GM06990 (cell line): ENCODE measurements at regions not wholly inside any gene's neighbourhood (a gene's known extent, or its start where the extent isn't known, plus 50 kb on each side); places are given as distances from the start of the nearest gene placed in this dataset.

ENCODE experiments used
- DNase-seq: peaks from one replicate; pipeline ENCODE4 v3.0.0-alpha.2; 2011; ENCODE audit not compliant: insufficient read length; ENCODE audit errors: extremely low read depth
- H3K27me3 ChIP-seq: replicated peaks from 2 replicates; pipeline ENCODE4 v1.6.0; 2011; ENCODE audit warnings: low read length; ENCODE audit not compliant: control insufficient read depth, insufficient read depth
- H3K36me3 ChIP-seq: 2 replicates; pipeline ENCODE4 v1.5.1; 2011; ENCODE audit warnings: low read length; ENCODE audit not compliant: control insufficient read depth, insufficient read depth
- H3K4me3 ChIP-seq: replicated peaks from 2 replicates; pipeline ENCODE4 v1.5.1; 2011; ENCODE audit warnings: low read depth, mild to moderate bottlenecking, control low read depth, low read length
- CTCF ChIP-seq: IDR thresholded peaks from 2 replicates; pipeline ENCODE4 v1.5.1; 2011; ENCODE audit warnings: low read length, control low read depth, mild to moderate bottlenecking, inconsistent platforms; ENCODE audit not compliant: insufficient read depth, poor library complexity, severe bottlenecking

- Histone ChIP-seq H3K4me3 (no peak overlapping the region), H3K27me3 (no peaks in the 10 kb centered on the region), H3K36me3 (no peaks in the 10 kb centered on the region)
- TF ChIP-seq CTCF = no peak
- no peak for DNase-seq
Observed at GRCh38 chr14:105854600-105855245, 328.3 kb downstream of the TMEM121 start.

- no peak for TF ChIP-seq CTCF
- Histone ChIP-seq H3K36me3 (peaks cover 3% of the 10 kb centered on the region), H3K4me3 (no peak overlapping the region), H3K27me3 (no peaks in the 10 kb centered on the region)
- DNase-seq = no peak
Observed at GRCh38 chr14:105855246-105855892, 329.0 kb downstream of the TMEM121 start.

GRCh38 chr14:105855893-105856675 is 329.7 kb downstream of the TMEM121 start:
- no peak for DNase-seq
- no peaks in the 10 kb centered on the region for H3K27me3 ChIP-seq

DNA sequence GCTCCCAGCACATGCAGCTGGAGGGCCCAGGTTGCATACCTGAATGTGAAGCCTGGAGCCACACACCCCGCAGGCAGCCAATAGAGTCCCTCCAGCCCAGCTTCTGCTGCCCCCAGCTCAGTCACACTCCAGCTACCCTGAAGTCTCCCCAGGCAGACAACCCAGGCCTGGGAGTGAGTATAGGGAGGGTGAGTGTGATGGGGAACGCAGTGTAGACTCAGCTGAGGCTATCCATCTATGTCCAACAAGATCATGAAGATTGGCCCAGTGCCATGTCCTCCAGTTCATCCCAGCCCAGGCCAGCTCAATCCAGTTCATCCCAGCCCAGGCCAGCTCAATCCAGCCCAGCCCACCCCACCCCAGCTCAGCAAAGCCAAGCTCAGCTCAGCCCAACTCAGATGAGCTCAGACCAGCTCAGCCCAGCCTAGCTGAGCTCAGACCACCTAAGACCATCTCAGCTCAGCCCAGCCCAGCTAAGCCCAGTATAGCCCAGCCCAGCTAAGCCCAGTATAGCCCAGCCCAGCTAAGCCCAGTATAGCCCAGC is 330.4 kb downstream of the TMEM121 start:
- TF ChIP-seq CTCF = no peak
- Histone ChIP-seq H3K4me3 (no peak overlapping the region), H3K27me3 (no peaks in the 10 kb centered on the region), H3K36me3 (peaks cover 12% of the 10 kb centered on the region)
- no peak for DNase-seq

More at GRCh38 chr14:105855893-105856675, 329.7 kb downstream of the TMEM121 start:
- no peak for TF ChIP-seq CTCF
- Histone ChIP-seq H3K4me3 (no peak overlapping the region), H3K36me3 (peaks cover 10% of the 10 kb centered on the region)

DNA sequence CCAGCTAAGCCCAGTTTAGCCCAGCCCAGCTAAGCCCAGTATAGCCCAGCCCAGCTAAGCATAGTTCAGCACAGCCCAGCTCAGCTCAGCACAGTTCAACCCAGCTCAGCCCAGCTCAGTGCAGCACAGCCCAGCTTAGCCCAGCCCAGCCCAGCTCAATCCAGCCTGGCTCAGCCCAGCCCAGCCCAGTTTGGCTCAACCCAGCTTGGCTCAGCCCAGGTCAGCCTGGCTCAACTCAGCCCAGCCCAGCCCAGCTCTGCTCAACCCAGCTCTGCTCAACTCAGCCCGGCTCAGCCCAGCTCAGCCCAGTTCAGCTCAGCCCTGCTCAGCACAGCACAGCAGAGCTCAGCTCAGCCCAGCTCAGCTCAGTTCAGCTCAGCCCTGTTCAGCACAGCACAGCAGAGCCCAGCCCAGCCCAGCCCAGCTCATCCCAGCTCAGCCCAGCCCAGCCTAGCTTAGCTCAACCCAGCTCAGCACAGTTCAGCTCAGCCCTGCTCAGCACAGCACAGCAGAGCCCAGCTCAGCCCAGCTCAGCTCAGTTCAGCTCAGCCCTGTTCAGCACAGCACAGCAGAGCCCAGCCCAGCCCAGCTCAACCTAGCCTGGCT is 330.9 kb downstream of the TMEM121 start:
- no peak for DNase-seq
- H3K27me3 ChIP-seq = no peaks in the 10 kb centered on the region
- no peak for TF ChIP-seq CTCF

More for the DNA sequence above, 330.9 kb downstream of the TMEM121 start:
- no peak overlapping the region for H3K4me3 ChIP-seq
- H3K36me3 ChIP-seq = peaks cover 12% of the 10 kb centered on the region
